Germinal center (tissue), 1 donor: ENCODE measurements at regions not wholly inside any gene's neighbourhood (a gene's known extent, or its start where the extent isn't known, plus 50 kb on each side); places are given as distances from the start of the nearest gene placed in this dataset.
"Not testable (repeated sequence)": the region's sequence is repeated elsewhere in the genome, so short reads cannot be mapped to it uniquely, and the experiment has no call there.

Experiments
- DNase-seq: peaks from one replicate; pipeline ENCODE4 v3.0.0; 2012; ENCODE audit warnings: mixed read lengths, low spot score

DNA sequence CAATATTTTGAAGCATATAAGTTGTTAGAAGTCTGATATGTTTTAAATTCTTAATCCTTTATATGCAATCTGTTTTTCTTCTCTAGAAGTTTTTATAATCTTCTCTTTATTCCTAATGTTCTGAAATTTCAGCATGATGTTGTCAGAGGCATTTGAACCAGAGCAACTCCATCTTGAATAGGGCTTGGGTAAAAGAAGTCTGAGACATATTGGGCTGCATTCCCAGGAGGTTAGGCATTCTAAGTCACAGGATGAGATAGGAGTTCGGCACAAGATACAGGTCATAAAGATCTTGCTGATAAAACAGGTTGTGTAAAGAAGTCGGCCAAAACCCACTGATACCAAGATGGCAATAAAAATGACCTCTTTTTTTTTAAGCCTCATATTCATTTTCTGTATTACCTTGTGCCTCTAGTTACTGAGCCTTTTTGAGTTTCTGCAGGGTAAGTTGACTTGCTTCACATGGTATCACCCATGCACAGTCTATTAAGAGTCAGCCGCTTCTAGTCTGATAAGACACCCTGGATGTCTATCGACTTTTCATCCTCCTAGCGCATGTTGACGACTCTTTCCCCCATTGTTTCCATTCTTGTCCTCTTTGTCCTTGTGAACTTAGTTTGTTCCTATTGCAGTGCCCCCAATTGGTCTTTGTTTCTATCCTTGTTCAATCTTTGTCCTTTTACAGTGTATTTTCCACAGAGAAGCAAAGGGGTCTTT lies 80.8 kb upstream of the RNU6-1 start:
- DNase-seq = no peak

DNA sequence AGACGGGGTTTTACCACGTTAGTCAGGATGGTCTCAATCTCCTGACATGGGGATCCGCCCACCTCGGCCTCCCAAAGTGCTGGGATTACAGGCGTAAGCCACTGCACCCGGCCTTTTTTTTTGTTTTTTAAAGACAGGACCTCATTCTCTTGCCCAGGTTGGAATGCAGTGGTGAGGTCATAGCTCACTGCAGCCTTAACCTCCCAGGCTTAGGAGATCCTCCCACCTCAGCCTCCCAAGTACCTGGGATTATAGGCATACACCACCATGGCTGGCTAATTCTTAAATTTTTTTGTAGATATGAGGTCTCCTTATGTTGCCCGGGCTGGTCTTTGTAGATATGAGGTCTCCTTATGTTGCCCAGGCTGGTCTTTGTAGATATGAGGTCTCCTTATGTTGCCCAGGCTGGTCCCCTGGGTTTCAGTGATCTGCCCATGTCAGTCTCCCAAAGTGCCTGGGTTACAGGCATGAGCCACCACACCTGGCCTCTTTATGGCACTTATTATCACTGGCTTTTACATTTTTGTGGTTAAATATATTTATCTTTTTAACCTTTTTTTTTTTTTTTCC lies 82.3 kb upstream of the RNU6-1 start:
- DNase-seq = no peak

DNA sequence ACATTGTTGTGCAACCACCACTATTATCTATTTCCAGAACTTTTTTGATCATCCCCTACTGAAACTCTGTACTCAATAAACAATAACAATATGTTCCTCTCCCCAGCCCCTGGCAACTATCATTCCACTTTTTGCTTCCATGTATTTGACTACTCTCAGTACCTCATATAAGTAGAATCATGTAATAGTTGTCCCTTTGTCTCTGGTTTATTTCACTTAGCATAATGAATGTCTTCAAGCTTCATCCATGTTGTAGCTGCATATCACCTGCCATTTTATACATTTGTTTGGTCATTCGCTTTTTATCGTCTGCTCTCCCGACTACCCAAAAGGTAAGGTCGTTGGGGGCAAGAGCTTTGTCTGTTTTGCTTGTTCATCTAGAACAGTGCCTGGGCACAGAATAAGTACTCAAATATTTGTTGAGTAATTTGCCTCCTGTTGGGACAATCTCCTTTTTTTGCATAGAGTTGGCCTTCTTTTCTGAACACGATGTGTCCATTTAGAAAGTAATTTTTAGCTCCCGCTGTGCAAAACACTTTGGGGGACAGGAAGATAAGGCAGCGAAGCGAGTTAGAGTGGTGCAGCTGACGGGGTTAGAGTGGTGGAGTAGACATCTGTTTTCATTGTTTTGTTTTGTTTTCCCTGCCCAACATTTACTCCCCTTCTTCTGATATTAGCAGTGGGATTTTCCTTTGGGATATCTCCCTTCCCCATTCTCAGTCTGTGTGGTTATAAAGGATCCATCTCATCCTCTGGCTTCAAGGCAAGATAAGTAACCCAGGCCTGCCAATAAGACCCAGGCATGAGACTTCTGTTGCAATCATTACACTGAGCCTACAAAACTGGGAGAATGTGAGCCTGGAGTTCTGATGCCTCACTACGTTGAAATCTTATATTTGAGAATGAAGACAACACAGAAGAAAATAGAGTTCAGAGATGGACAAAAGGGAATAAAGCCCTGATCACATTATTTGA lies 83.4 kb upstream of the RNU6-1 start:
- DNase-seq = no peak

DNA sequence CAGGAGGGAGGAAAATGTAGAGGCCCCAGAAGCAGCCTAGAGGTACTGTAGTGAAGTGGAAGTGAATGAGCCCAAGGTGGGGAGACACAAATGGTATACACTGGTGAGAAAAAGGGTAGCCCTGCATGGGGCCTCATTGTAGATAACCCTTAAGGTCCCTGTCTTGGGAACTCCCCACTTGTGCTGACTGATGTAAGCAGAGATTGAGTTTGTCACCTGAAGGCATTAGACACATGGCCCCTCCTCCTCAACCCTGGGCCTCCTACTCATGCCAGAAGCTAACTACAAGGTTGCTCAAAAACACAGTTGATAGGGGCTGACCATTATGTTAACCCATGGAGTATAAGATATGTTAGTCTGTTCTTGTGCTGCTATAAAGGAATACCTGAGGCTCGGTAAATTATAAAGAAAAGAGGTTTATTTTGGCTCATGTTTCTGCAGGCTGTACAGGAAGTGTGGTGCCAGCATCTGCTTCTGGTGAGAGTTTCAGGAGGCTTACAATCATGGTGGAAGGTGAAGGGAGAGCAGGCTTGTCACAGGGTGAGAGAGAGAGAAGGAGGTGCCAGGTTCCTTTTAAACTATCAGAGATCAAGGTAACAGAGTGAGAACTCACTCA lies 84.6 kb upstream of the RNU6-1 start:
- no peak for DNase-seq

DNA sequence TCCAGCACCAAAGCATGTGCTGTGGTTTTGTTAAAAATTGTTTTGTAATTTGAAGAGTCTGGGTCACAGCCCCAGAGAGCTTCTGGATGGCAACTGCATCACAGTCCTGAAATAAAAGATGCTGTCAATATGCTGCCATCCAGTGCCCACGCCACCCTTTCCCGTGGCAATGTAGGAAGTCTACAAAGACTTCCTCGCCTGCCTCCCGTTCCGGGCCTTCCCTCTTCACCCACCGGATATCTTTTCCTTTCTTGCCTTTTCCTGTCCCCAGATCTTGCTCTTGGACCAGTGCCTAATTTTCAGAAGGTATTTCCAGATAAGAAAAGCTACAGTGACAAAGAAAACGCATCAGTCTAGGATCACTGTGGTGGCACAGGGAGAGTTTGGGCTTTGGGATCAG lies 85.3 kb upstream of the RNU6-1 start:
- DNase-seq = no peak

DNA sequence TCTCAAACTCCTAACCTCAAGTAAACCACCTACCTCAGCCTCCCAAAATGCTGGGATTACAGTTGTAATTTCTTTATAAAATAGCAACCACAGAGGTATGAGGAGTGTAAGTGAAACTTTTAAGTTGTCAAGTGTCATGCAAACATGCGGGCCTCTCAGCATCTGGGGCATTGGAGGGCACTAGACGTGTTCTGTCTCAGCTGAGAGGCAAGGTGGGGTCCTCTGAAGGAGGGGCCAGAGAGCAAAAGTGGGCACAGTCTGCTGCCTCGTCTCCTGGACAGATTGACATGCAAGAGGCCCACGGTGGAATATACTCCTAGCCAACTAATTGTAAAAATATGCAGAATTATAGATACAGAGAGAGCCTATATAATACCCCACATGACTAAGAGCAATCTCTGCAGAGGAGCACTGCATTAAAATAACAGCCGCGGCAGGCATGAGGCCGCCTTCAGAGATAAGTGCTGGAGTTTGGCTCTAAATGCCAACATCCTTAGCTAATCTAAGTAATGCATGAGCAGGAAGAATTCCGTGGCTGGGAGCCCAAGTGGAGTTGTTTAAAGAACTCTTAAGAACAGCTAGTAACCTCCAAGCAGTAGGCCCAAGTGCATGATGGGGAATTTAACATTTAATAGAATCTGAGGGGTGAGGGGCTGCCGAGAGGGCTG lies 87.8 kb upstream of the RNU6-1 start:
- DNase-seq = no peak

DNA sequence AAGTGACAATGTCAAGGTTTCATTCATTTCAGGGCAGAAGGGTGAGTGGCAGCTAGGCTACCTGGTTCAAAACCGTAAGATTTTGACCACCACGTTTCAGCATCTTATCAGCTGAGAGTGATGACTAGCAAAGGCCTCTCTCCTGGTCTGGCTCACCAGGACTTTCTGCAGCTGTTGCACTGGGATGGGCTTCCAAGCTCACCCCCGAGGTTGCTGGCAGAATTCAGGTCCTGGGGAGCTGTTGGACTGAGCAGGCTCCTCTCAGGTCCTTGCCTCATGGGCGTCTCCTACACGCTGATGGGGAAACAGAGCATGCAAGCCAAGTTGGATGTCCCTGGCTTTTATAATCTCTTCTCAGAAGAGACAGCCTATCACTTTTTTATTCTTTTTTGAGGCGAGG lies 88.8 kb upstream of the RNU6-1 start:
- DNase-seq = no peak

DNA sequence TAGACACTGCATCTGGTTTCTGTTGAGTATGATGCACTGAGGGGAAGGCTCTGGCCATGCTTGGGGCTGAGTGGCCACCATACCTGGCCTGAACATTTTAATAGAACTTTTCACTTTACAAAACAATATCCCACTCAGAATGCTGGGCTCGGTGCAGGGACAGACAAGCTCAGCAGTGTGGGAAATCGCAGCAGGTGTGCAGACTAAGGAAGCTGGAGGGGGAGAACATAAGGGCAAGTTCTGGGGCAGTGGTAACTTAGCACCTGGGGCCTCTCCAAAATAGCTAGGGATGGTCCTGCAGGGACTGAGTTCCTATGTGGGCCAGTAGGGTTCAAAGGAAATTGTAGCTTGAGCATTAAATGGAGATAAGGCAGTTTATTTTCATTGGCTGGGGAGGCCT lies 90.9 kb upstream of the RNU6-1 start:
- no peak for DNase-seq

DNA sequence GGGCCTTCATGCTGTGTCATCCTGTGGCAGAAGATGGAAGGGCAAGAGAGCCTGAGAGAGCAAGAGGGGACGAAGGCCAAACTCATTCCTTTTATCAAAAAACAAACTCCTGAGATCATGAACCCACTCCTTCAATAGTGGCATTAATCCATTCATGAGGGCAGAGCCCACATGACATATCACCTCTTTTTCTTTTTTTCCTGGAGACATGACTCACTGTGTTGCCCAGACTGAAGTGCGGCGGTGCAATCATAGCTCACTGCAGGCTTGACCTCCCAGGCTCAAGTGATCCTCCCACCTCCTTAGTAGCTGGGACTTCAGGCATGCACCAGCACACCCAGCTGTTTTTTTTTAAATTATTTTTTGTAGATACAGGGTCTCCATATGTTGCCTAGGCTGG lies 92.0 kb upstream of the RNU6-1 start:
- no peak for DNase-seq

DNA sequence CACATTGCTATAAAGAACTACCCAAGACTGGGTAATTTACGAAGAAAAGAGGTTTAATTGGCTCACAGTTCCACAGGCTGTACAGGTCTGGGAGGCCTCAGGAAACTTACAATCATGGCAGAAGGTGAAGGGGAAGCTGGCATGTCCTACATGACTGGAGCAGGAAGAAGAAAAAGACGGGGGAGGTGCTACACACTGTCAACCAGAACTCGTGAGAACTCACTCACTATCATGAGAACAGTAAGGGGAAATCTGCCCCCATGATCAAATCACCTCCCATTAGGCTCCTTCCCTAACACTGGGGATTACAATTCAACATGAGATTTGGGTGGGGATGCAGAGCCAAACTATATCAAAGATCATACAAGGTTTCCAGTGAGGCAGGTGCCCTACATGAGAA lies 94.3 kb upstream of the RNU6-1 start:
- DNase-seq = not testable (repeated sequence)

DNA sequence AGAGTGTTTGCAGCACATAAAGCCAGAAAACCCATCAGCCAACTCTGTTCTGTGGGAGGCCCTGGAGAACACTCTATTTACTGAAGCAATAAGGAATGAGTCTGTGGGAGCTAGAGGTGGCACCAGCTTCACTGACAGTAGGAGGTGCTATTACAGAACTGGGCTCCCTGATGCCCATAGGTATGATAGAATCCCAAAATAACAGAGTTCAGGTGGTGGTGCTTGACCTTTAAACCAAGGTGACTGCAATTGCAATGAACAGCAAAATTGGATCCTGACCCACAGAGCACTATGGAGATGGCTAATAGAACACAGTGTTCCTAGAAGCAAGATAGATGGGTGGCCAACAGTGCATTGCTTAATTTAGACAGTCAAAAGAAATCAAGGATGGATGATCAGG lies 95.4 kb upstream of the RNU6-1 start:
- no peak for DNase-seq

DNA sequence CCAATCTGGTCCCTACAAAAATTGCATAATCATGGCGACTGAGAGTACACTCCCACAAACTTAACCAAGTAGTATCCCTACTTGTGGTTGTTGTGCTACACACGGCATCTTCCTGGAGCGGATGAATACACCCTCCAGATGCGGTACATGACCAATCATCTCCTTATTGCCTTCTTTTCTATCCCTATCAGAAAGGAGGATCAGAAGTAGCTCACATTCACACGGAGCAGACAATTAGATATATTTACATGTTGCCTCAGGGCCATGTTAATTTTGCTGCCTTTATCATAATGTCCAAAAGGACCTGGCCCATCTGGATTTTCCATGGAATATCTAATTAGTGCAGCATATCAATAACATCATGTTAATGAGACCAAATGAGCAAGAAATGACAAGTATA lies 96.4 kb upstream of the RNU6-1 start:
- DNase-seq = no peak

DNA sequence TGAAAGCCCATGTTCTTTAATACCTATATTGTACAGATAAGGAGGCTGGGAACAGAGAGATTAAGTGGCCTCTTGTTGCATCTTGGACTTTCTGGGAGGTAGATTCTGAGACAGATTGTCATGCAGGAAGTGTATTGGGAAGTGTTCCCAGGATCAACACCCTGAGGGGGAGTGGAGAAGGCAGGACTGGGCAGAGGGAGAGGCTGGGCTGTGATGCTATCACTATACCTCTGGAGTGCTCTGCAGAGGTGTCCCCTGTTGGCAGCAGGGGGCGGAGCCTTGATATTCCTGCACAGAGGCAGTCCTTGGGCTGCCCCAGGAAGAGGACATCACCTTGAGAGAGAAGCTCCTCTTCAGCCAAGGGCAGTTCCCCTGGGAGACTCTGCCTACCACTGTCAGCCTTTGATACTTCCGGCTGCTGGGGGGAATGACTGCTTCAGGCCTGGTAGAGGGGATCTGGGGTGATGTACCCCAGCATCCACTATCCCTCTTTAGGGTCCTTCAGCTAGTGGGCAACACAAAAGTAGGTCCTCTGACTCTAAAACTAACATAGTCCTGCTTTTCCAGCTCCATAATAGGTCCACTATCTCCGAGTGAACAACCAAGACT lies 97.4 kb upstream of the RNU6-1 start:
- no peak for DNase-seq

DNA sequence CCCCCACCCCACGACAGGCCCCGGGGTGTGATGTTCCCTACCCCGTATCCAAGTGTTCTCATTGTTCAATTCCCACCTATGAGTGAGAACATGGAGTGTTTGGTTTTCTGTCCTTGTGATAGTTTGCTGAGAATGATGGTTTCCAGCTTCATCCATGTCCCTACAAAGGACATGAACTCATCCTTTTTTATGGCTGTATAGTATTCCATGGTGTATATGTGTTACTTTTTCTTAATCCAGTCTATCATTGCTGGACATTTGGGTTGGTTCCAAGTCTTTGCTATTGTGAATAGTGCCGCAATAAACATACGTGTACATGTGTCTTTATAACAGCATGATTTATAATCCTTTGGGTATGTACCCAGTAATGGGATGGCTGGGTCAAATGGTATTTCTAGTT lies 99.3 kb upstream of the RNU6-1 start:
- DNase-seq = not testable (repeated sequence)

DNA sequence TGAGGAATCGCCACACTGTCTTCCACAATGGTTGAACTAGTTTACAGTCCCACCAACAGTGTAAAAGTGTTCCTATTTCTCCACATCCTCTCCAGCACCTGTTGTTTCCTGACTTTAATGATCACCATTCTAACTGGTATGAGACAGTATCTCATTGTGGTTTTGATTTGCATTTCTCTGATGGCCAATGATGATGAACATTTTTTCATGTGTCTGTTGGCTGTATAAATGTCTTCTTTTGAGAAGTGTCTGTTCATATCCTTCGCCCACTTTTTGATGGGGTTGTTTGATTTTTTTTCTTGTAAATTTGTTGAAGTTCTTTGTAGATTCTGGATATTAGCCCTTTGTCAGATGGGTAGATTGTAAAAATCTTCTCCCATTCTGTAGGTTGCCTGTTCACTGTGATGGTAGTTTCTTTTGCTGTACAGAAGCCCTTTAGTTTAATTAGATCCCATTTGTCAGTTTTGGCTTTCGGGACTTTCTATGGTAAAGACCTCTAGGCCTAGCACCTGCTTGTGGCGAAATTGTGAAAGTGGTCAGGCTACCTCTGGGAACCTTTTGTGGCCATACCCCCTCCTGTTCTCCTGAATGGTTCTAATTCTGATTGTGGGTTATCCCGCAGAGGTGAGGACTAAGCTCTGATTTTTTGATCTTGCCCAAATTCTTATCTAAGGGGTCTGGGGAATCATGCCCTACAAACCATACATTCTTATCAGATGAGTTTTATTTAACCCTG lies 99.9 kb upstream of the RNU6-1 start:
- not testable (repeated sequence) for DNase-seq

DNA sequence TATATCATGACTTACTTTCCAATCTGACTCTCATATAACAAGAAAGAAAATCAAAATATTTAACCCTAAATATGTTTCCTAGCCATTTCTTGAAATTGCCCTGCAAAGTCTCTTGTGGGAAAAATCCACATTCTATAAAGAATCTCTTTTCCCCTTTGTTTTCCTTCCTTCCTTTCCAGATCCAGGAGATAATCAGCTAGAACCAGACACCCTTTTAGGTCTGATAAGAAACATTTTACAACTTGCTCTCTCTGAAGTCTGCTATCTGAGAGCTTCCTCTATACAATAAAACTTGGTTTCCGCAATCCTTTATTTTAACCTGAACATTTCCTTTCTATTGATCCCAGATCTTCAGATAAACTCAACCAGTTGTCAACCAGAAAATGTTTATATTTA lies 100.5 kb upstream of the RNU6-1 start:
- no peak for DNase-seq

DNA sequence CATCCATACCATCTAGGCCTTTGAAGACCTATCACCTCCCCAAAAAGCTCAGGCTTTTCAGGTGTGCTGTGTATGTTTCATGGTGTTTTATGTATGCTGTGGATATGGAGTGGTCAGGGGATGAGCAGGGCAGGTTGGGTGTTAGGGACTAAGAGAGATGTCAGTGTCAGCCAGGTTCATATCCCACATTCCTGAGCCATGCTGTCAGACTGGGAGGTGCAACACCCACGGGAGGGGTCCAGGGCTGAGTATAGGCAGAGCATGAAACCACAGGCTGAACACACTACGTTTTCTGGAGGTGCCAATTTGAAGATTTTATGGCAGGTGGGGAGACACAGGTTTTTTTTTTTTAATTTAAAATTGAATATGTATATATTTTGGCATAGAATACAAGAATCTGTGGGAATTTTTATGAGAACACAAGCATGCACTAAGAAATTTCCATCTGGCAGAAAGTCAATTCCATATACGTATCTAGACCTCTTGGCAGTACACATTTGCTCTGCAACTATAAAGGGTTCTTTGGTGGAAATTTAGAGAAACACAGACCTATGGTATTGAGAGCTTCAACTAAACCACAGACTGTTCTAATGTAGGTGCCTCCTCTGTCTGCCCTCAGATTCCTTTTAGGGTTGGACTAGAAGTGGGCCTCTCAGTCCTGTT lies 101.9 kb upstream of the RNU6-1 start:
- DNase-seq = no peak

DNA sequence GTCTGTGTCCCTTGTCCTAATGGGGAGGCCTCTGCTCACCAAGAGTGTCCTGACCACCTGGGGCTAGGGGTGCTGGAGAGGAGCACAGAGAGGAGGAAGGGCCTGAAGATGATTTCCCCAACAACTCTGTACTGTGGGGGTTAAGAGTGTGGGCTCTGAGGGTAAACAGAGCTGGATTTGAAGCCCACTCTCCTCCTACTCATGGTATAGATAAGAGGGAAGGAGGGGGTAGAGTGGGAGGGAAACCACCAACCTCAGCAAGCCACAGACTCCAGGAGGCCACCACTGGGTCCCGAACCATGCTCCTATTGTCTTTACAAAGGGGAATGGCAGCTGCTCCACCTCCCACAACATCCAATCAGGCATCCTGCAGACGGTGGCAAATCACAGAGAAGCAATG lies 103.6 kb upstream of the RNU6-1 start:
- no peak for DNase-seq

DNA sequence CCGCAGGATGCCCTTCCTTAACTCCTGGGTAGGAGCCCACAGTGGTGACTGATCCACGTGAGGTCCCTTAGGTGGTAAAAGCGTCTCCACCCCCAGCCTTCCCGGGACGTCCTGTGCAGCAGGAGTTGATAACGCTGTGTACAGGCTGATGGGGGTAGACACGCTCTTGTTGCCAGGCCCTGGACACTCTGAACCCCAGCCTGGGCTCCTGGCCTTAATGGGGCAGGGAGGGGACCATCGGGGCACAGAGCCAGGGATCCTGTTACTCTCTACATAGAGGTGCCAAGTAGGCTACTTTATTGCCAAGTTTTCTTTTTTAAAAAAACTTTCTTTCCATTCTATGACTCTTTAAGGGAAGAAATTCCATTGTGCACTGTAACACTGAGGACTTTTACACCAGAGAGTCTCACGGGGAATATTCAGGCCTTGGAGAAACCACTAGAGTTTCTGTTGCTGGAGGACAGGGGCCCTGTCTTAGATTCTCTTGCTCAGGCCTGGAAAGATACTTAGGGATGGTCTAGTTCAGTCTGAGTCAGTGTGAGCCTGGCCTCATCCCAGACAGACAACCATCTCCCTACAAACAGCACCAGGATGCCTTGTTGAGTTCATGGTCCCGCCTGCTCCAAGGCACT lies 104.3 kb upstream of the RNU6-1 start:
- no peak for DNase-seq

DNA sequence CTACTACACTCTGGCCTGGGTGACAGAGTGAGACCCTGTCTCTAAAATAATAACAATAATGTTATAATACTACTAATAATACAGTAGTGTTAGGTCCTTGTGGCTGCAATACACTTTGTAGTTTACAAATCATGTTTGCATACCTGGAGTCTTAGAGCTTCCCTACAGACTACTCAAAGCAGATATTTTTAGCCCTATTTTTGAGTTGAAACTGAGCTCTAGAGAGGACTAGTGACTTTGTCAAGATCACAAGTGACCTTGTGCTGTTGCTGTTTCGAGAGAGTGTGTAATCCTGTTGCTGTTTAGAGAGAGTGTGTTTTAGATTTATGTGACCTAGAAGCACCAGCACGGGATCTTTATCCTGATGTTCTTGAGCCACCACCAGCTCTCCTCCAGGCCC lies 105.3 kb upstream of the RNU6-1 start:
- no peak for DNase-seq
